NT2/D1 (cell line): ENCODE measurements at regions not wholly inside any gene's neighbourhood (a gene's known extent, or its start where the extent isn't known, plus 50 kb on each side); places are given as distances from the start of the nearest gene placed in this dataset.

Source experiments
- DNase-seq: peaks from one replicate; pipeline ENCODE4 v3.0.0-alpha.2; 2011; ENCODE audit warnings: low read depth, low spot score
- H3K27me3 ChIP-seq: 2 replicates; pipeline ENCODE4 v1.6.0; 2011; ENCODE audit warnings: mild to moderate bottlenecking; ENCODE audit not compliant: insufficient read length, insufficient read depth
- H3K36me3 ChIP-seq: 2 replicates; pipeline ENCODE4 v1.6.1; 2011; ENCODE audit warnings: mild to moderate bottlenecking, low read length, mixed read lengths; ENCODE audit not compliant: insufficient read depth, insufficient read length
- H3K4me1 ChIP-seq: 2 replicates; pipeline ENCODE4 v1.5.1; 2011; ENCODE audit not compliant: insufficient read depth, insufficient read length
- H3K4me3 ChIP-seq: 2 replicates; pipeline ENCODE4 v1.5.1; 2011; ENCODE audit warnings: low read depth; ENCODE audit not compliant: insufficient read length
- H3K9ac ChIP-seq: 2 replicates; pipeline ENCODE4 v1.6.0; 2011; ENCODE audit warnings: low read depth; ENCODE audit not compliant: insufficient read length
- H3K9me3 ChIP-seq: 2 replicates; pipeline ENCODE4 v1.5.1; 2011; ENCODE audit warnings: mild to moderate bottlenecking, low read length; ENCODE audit not compliant: insufficient read depth
- SUZ12 ChIP-seq: IDR thresholded peaks from 2 replicates; pipeline ENCODE4 v1.6.1; 2011; ENCODE audit not compliant: insufficient read length, insufficient read depth; ENCODE audit errors: extremely low read depth
- YY1 ChIP-seq: IDR thresholded peaks from 2 replicates; pipeline ENCODE4 v1.6.1; 2011; ENCODE audit not compliant: insufficient read length, insufficient read depth
- ZNF274 ChIP-seq: IDR thresholded peaks from 2 replicates; pipeline ENCODE4 v1.6.1; 2011; ENCODE audit warnings: mild to moderate bottlenecking, low read depth, low read length

GRCh38 chr5:165526357-165526756, 2020.9 kb downstream of the MAT2B start:
- Histone ChIP-seq H3K36me3 (no peaks in the 10 kb centered on the region), H3K4me3 (no peak overlapping the region), H3K9me3 (no peaks in the 10 kb centered on the region), H3K4me1 (no peaks in the 10 kb centered on the region), H3K27me3 (no peaks in the 10 kb centered on the region), H3K9ac (no peak overlapping the region)
- DNase-seq: no peak
- TF ChIP-seq ZNF274 (no peak), SUZ12 (no peak), YY1 (no peak)

GRCh38 chr5:165527577-165527976, 2022.2 kb downstream of the MAT2B start:
- H3K27me3 ChIP-seq: no peaks in the 10 kb centered on the region
- TF ChIP-seq ZNF274 (no peak), YY1 (no peak), SUZ12 (no peak)
- no peaks in the 10 kb centered on the region for H3K36me3 ChIP-seq
- H3K4me1 ChIP-seq: no peaks in the 10 kb centered on the region
- no peak overlapping the region for H3K9ac ChIP-seq
- no peak overlapping the region for H3K4me3 ChIP-seq
- H3K9me3 ChIP-seq: no peaks in the 10 kb centered on the region
- DNase-seq: no peak

GRCh38 chr5:165538065-165538464, 2032.6 kb downstream of the MAT2B start:
- no peak for DNase-seq
- Histone ChIP-seq H3K27me3 (no peaks in the 10 kb centered on the region), H3K36me3 (no peaks in the 10 kb centered on the region), H3K9me3 (no peaks in the 10 kb centered on the region; the same call in 1 of the 2 replicates), H3K9ac (no peak overlapping the region), H3K4me3 (no peak overlapping the region), H3K4me1 (no peaks in the 10 kb centered on the region)
- TF ChIP-seq YY1 (no peak), ZNF274 (no peak), SUZ12 (no peak)

DNA sequence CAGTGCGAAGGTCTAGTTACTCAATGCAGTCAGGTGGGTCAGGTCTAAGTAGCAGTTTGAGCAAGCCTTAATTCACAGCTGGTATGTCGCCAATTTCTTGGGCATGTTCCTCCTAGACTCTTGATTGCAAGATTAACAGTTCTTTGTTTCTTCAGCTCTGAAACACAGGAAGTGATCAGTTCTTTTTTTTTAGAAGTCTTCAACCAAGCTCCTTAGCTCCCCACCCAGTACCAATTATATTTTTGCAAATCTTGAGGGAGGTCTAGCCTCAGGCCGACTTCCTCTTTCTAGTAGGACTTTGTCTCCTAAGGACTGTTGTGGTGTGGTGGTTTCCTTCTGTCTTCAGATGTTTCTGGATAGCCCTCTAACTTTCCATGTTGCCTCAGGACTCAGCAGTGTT, 2054.2 kb downstream of the MAT2B start:
- TF ChIP-seq YY1 (no peak), ZNF274 (no peak), SUZ12 (no peak)
- H3K27me3 ChIP-seq: no peaks in the 10 kb centered on the region
- H3K9ac ChIP-seq: no peak overlapping the region
- H3K4me1 ChIP-seq: no peaks in the 10 kb centered on the region
- no peak overlapping the region for H3K4me3 ChIP-seq
- no peaks in the 10 kb centered on the region for H3K9me3 ChIP-seq
- no peaks in the 10 kb centered on the region for H3K36me3 ChIP-seq
- DNase-seq: no peak

GRCh38 chr5:165560648-165561047, 2055.2 kb downstream of the MAT2B start:
- H3K9me3 ChIP-seq: no peaks in the 10 kb centered on the region
- DNase-seq: no peak
- no peaks in the 10 kb centered on the region for H3K4me1 ChIP-seq
- no peak for TF ChIP-seq ZNF274
- no peak for TF ChIP-seq YY1
- TF ChIP-seq SUZ12: no peak
- H3K4me3 ChIP-seq: no peak overlapping the region
- no peak overlapping the region for H3K9ac ChIP-seq
- no peaks in the 10 kb centered on the region for H3K27me3 ChIP-seq
- H3K36me3 ChIP-seq: no peaks in the 10 kb centered on the region

GRCh38 chr5:165565911-165566310, 2060.5 kb downstream of the MAT2B start:
- Histone ChIP-seq H3K27me3 (no peaks in the 10 kb centered on the region), H3K4me1 (no peaks in the 10 kb centered on the region), H3K36me3 (no peaks in the 10 kb centered on the region), H3K9ac (no peak overlapping the region), H3K9me3 (no peaks in the 10 kb centered on the region; the same call in 1 of the 2 replicates), H3K4me3 (no peak overlapping the region)
- no peak for TF ChIP-seq ZNF274
- no peak for TF ChIP-seq YY1
- no peak for TF ChIP-seq SUZ12
- no peak for DNase-seq

DNA sequence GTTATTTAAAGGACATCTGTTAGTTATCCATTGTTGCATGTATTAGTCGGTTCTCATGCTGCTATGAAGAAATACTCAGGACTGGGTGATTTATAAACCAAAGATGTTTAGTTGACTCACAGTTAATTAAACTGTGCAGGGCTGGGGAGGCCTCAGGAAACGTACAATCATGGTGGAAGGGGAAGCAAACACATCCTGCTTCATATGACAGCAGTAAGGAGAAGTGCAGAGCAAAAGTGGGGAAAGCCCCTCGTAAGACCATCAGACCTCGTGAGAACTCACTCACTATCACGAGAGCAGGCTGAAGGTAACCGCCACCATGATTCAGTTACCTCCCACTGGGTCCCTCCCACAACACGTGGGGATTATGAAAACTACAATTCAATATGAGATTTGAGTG, 2064.1 kb downstream of the MAT2B start:
- Histone ChIP-seq H3K9ac (no peak overlapping the region), H3K4me1 (no peaks in the 10 kb centered on the region), H3K9me3 (no peaks in the 10 kb centered on the region; the same call in 1 of the 2 replicates), H3K4me3 (no peak overlapping the region), H3K36me3 (no peaks in the 10 kb centered on the region), H3K27me3 (no peaks in the 10 kb centered on the region)
- TF ChIP-seq YY1: no peak
- DNase-seq: no peak

- no peaks in the 10 kb centered on the region for H3K36me3 ChIP-seq
- H3K27me3 ChIP-seq: no peaks in the 10 kb centered on the region
- no peak overlapping the region for H3K4me3 ChIP-seq
- no peak overlapping the region for H3K9ac ChIP-seq
- TF ChIP-seq YY1 (no peak), ZNF274 (no peak), SUZ12 (no peak)
- no peak for DNase-seq
- H3K4me1 ChIP-seq: no peaks in the 10 kb centered on the region
- H3K9me3 ChIP-seq: no peaks in the 10 kb centered on the region; the same call in 1 of the 2 replicates
Observed at GRCh38 chr5:165573445-165573844, 2068.0 kb downstream of the MAT2B start.
